H1 (cell line): ENCODE measurements at regions not wholly inside any gene's neighbourhood (a gene's known extent, or its start where the extent isn't known, plus 50 kb on each side); places are given as distances from the start of the nearest gene placed in this dataset.

ENCODE experiments used
- CTCF ChIA-PET: fragments of 300-600 bp; sonication (Branson Sonifier 250); formaldehyde crosslinking; loops from one replicate; lab custom pipeline; 2021; ENCODE audit not compliant: partially characterized antibody; lab: Charles Lee
- POLR2A ChIA-PET: fragments of 300-600 bp; sonication (Branson Sonifier 250); formaldehyde crosslinking; loops from one replicate; lab custom pipeline; 2021; ENCODE audit warnings: inconsistent platforms; ENCODE audit not compliant: partially characterized antibody; lab: Charles Lee
- DNase-seq, 2 experiments: peaks; one replicate each; pipeline versions ENCODE4 v3.0.0 to v3.0.0-alpha.2; 2010 to 2022; ENCODE audit warnings: low spot score in 2 of 2, low read depth in 1 of 2, mixed read lengths in 1 of 2
- FAIRE-seq: peaks from 2 replicates; lab custom pipeline; 2011; peaks lifted over from hg19 to GRCh38; lab: Jason Lieb, UNC
- H2AFZ ChIP-seq: 2 replicates; pipeline ENCODE4 v1.8.1; 2012; ENCODE audit warnings: low read length, inconsistent platforms
- H2AK5ac ChIP-seq: 2 replicates; pipeline ENCODE4 v1.6.1; 2013; ENCODE audit warnings: low read depth, low read length
- H2BK120ac ChIP-seq: replicated peaks from 2 replicates; pipeline ENCODE3; 2013; ENCODE audit warnings: low read depth, low read length, inconsistent platforms
- H2BK12ac ChIP-seq: 2 replicates; pipeline ENCODE4 v1.6.1; 2013; ENCODE audit warnings: low read depth, low read length
- H2BK15ac ChIP-seq: 2 replicates; pipeline ENCODE4 v1.6.1; 2013; ENCODE audit warnings: low read length
- H2BK20ac ChIP-seq: 2 replicates; pipeline ENCODE4 v1.6.1; 2013; ENCODE audit warnings: low read length
- H2BK5ac ChIP-seq: 2 replicates; pipeline ENCODE4 v1.6.1; 2013; ENCODE audit warnings: low read depth, low read length
- H3K14ac ChIP-seq: 2 replicates; pipeline ENCODE4 v1.6.1; 2013; ENCODE audit warnings: inconsistent platforms; ENCODE audit not compliant: insufficient read length
- H3K18ac ChIP-seq: 2 replicates; pipeline ENCODE4 v1.6.1; 2013; ENCODE audit warnings: low read length; ENCODE audit errors: extremely low read depth
- H3K23ac ChIP-seq: 2 replicates; pipeline ENCODE4 v1.6.1; 2013; ENCODE audit warnings: inconsistent platforms; ENCODE audit not compliant: insufficient read length
- H3K23me2 ChIP-seq: 2 replicates; pipeline ENCODE4 v1.6.1; 2013; ENCODE audit warnings: low read depth, low read length
- H3K27ac ChIP-seq: 2 replicates; pipeline ENCODE4 v1.6.1; 2011; ENCODE audit warnings: low read depth, low read length, inconsistent platforms
- H3K27me3 ChIP-seq, 4 experiments: replicated peaks in 1 of 4; 1 replicate in 1 of 4; 2 replicates in 3 of 4; pipeline versions ENCODE4 v1.6.1 to v1.8.1; 2011 to 2013; ENCODE audit warnings: low read length in 3 of 4, mild to moderate bottlenecking in 3 of 4, inconsistent platforms in 2 of 4, mixed read lengths in 2 of 4, moderate library complexity in 1 of 4; ENCODE audit not compliant: control insufficient read depth in 3 of 4, insufficient read depth in 3 of 4; ENCODE audit errors: extremely low read depth in 1 of 4
- H3K36me3 ChIP-seq, 4 experiments: 2 replicates each; pipeline versions ENCODE4 v1.6.1 to v1.8.1; 2011 to 2013; ENCODE audit warnings: mild to moderate bottlenecking in 4 of 4, low read length in 3 of 4, moderate library complexity in 2 of 4, control low read depth in 1 of 4, inconsistent platforms in 1 of 4; ENCODE audit not compliant: insufficient read depth in 4 of 4, control insufficient read depth in 2 of 4
- H3K4ac ChIP-seq: replicated peaks from 2 replicates; pipeline ENCODE3; 2013; ENCODE audit warnings: low read length, low read depth, mixed read lengths, inconsistent platforms; ENCODE audit not compliant: insufficient read length
- H3K4me1 ChIP-seq, 4 experiments: replicated peaks in 1 of 4; 1 replicate in 1 of 4; 2 replicates in 3 of 4; pipeline versions ENCODE4 v1.6.1 to v1.8.1; 2011 to 2013; ENCODE audit warnings: low read length in 3 of 4, inconsistent platforms in 2 of 4, mixed read lengths in 1 of 4; ENCODE audit not compliant: insufficient read depth in 4 of 4, control insufficient read depth in 3 of 4
- H3K4me2 ChIP-seq, 2 experiments: 2 replicates each; pipeline versions ENCODE4 v1.6.1 to v1.8.1; 2011 to 2013; ENCODE audit warnings: low read depth in 2 of 2, low read length in 2 of 2, control low read depth in 1 of 2, inconsistent platforms in 1 of 2, mild to moderate bottlenecking in 1 of 2; ENCODE audit not compliant: insufficient read depth in 1 of 2
- H3K4me3 ChIP-seq, 4 experiments: fragments of 200-600, 300-600 bp in 1 of 4; sonication (generic), shearing (Covaris generic), sonication (Bioruptor Twin) in 1 of 4; 2 replicates each; pipeline versions ENCODE4 v1.5.1 to v1.8.1; 2011 to 2016; ENCODE audit warnings: low read length in 4 of 4, low read depth in 3 of 4, control low read depth in 2 of 4, inconsistent platforms in 2 of 4, mild to moderate bottlenecking in 2 of 4, mixed read lengths in 1 of 4, moderate library complexity in 1 of 4; ENCODE audit not compliant: insufficient read depth in 2 of 4; ENCODE audit errors: extremely low read depth in 1 of 4
- H3K56ac ChIP-seq: replicated peaks from 2 replicates; pipeline ENCODE3; 2013; ENCODE audit warnings: low read depth, mild to moderate bottlenecking, mixed read lengths, low read length, inconsistent platforms; ENCODE audit not compliant: insufficient read length
- H3K79me1 ChIP-seq: 2 replicates; pipeline ENCODE4 v1.6.1; 2013; ENCODE audit warnings: low read depth, low read length, control low read depth
- H3K79me2 ChIP-seq, 2 experiments: 2 replicates each; pipeline versions ENCODE4 v1.6.1 to v1.8.1; 2012 to 2013; ENCODE audit warnings: low read length in 2 of 2, mild to moderate bottlenecking in 2 of 2, inconsistent platforms in 1 of 2; ENCODE audit not compliant: insufficient read depth in 2 of 2, control insufficient read depth in 1 of 2
- H3K9ac ChIP-seq, 4 experiments: replicated peaks in 1 of 4; 1 replicate in 1 of 4; 2 replicates in 3 of 4; pipeline versions ENCODE4 v1.6.1 to v1.8.1; 2011 to 2013; ENCODE audit warnings: low read depth in 3 of 4, low read length in 3 of 4, control low read depth in 2 of 4, mild to moderate bottlenecking in 2 of 4, moderate library complexity in 2 of 4, inconsistent platforms in 1 of 4; ENCODE audit errors: extremely low read depth in 1 of 4
- H3K9me3 ChIP-seq, 2 experiments: 2 replicates each; pipeline versions ENCODE4 v1.6.1 to v1.8.1; 2012 to 2013; ENCODE audit warnings: mild to moderate bottlenecking in 2 of 2, moderate library complexity in 2 of 2, control low read depth in 1 of 2, inconsistent platforms in 1 of 2, low read depth in 1 of 2, low read length in 1 of 2, mixed read lengths in 1 of 2; ENCODE audit not compliant: insufficient read depth in 2 of 2
- H4K20me1 ChIP-seq, 2 experiments: replicated peaks in 1 of 2; 2 replicates each; pipeline versions ENCODE3 to v1.8.1; 2011 to 2013; ENCODE audit warnings: inconsistent platforms in 2 of 2, low read length in 2 of 2, mild to moderate bottlenecking in 1 of 2; ENCODE audit not compliant: insufficient read depth in 2 of 2, control insufficient read depth in 1 of 2
- H4K5ac ChIP-seq: 2 replicates; pipeline ENCODE4 v1.6.1; 2013; ENCODE audit warnings: low read length, low read depth, mixed read lengths, inconsistent platforms; ENCODE audit not compliant: insufficient read length
- H4K8ac ChIP-seq: 2 replicates; pipeline ENCODE4 v1.8.0; 2013; ENCODE audit warnings: mild to moderate bottlenecking, moderate library complexity, low read length, inconsistent platforms; ENCODE audit not compliant: insufficient read depth; ENCODE audit errors: extremely low read depth
- H4K91ac ChIP-seq: replicated peaks from 2 replicates; pipeline ENCODE3; 2013; ENCODE audit warnings: low read length, mixed read lengths, inconsistent platforms; ENCODE audit not compliant: insufficient read length
- ATF3 ChIP-seq: IDR thresholded peaks from 2 replicates; pipeline ENCODE4 v1.6.1; 2011; ENCODE audit warnings: low read depth, mild to moderate bottlenecking, low read length; ENCODE audit not compliant: insufficient read depth
- CHD2 ChIP-seq: IDR thresholded peaks from 2 replicates; pipeline ENCODE4 v1.6.1; 2012; ENCODE audit warnings: low read length, improper control_type of control experiment
- CTBP2 ChIP-seq: IDR thresholded peaks from 2 replicates; pipeline ENCODE4 v1.7.0; 2011; ENCODE audit warnings: borderline replicate concordance, mild to moderate bottlenecking, moderate library complexity, mixed read lengths, low read length; ENCODE audit not compliant: insufficient read depth, insufficient read length
- E2F6 ChIP-seq: IDR thresholded peaks from 2 replicates; pipeline ENCODE4 v1.6.1; 2012; ENCODE audit warnings: inconsistent platforms
- EZH2 ChIP-seq: fragments of 200-600 bp; sonication (generic); IDR thresholded peaks from 2 replicates; pipeline ENCODE4 v1.7.1; 2012; ENCODE audit warnings: low read depth, mild to moderate bottlenecking, moderate library complexity, low read length, inconsistent platforms; ENCODE audit not compliant: severe bottlenecking
- GTF2F1 ChIP-seq: IDR thresholded peaks from 2 replicates; pipeline ENCODE4 v1.6.1; 2012; ENCODE audit warnings: low read depth, low read length, improper control_type of control experiment, borderline replicate concordance
- KDM4A ChIP-seq: IDR thresholded peaks from one replicate; pipeline ENCODE4 v1.7.1; 2012; ENCODE audit warnings: low read depth, mild to moderate bottlenecking, moderate library complexity, low read length, inconsistent platforms; ENCODE audit not compliant: severe bottlenecking
- POU5F1 ChIP-seq: IDR thresholded peaks from 2 replicates; pipeline ENCODE4 v1.6.1; 2011; ENCODE audit warnings: low read depth, mild to moderate bottlenecking, low read length, moderate library complexity
- RAD21 ChIP-seq, 2 experiments: IDR thresholded peaks in 1 of 2; conservative IDR thresholded peaks in 1 of 2; 2 replicates each; pipeline ENCODE4 v1.6.1; 2011; ENCODE audit warnings: low read depth in 2 of 2, low read length in 2 of 2, improper control_type of control experiment in 1 of 2, inconsistent platforms in 1 of 2, mild to moderate bottlenecking in 1 of 2, moderate library complexity in 1 of 2
- SIRT6 ChIP-seq: IDR thresholded peaks from one replicate; pipeline ENCODE4 v1.7.1; 2012; ENCODE audit warnings: low read length, inconsistent platforms
- SP1 ChIP-seq: IDR thresholded peaks from 2 replicates; pipeline ENCODE4 v1.6.1; 2011; ENCODE audit warnings: low read depth, low read length
- SUZ12 ChIP-seq: fragments of 200-600 bp; sonication (generic); IDR thresholded peaks from 2 replicates; pipeline ENCODE4 v1.6.1; 2012; ENCODE audit warnings: mild to moderate bottlenecking, inconsistent platforms, low read length, moderate library complexity, mixed read lengths
- TEAD4 ChIP-seq: IDR thresholded peaks from 2 replicates; pipeline ENCODE4 v1.6.1; 2012; ENCODE audit warnings: low read depth, low read length, inconsistent platforms, mixed read lengths

GRCh38 chr2:147100406-147101035, 744.3 kb upstream of the ACVR2A start:
- no peak overlapping the region for H2BK5ac ChIP-seq
- CTCF ChIA-PET: interaction anchor here (0.6 to 1.7 kb wide), 3 partner anchors 18 to 181 kb away, joined by 3 to 11 read pairs (median 4); no protein-coding TSS in a partner anchor
- TF ChIP-seq SUZ12: no peak
- TF ChIP-seq ATF3: no peak
- no peak for TF ChIP-seq POU5F1
- no peak for TF ChIP-seq RAD21 (IDR thresholded peaks at IDR 0.05 in 1 of 2, conservative IDR thresholded peaks at IDR 0.05 in 1 of 2; ENCODE audit: low read depth in 2 of 2, low read length in 2 of 2)
- no peak for TF ChIP-seq TEAD4
- TF ChIP-seq SP1: no peak
- no peak for TF ChIP-seq EZH2
- no peak for TF ChIP-seq GTF2F1
- no peak for TF ChIP-seq SIRT6
- TF ChIP-seq CHD2: no peak
- no peak for TF ChIP-seq CTBP2
- TF ChIP-seq KDM4A: no peak
- no peak for TF ChIP-seq E2F6

More at GRCh38 chr2:147100406-147101035, 744.3 kb upstream of the ACVR2A start:
- no peak overlapping the region for H2AK5ac ChIP-seq
- H2BK15ac ChIP-seq: no peak overlapping the region
- no peak overlapping the region for H3K4ac ChIP-seq
- no peak overlapping the region for H3K9ac ChIP-seq
- POLR2A ChIA-PET: no interaction called here
- no peaks in the 10 kb centered on the region for H3K4me1 ChIP-seq
- FAIRE-seq (no peak), DNase-seq (no peak)
- no peak overlapping the region for H4K8ac ChIP-seq
- peaks cover 0 to 3% (median 0%) of the 10 kb centered on the region in 4 experiments; a peak in 1 of 7 replicates for H3K27me3 ChIP-seq
- H4K91ac ChIP-seq: no peak overlapping the region
- H3K14ac ChIP-seq: no peak overlapping the region
- H3K36me3 ChIP-seq: no peaks in the 10 kb centered on the region
- no peak overlapping the region for H3K4me2 ChIP-seq
- no peak overlapping the region for H3K18ac ChIP-seq
- H3K79me1 ChIP-seq: no peaks in the 10 kb centered on the region
- H2BK20ac ChIP-seq: no peak overlapping the region
- H3K4me3 ChIP-seq: no peak overlapping the region
- H2BK12ac ChIP-seq: no peak overlapping the region
- no peak overlapping the region for H3K56ac ChIP-seq
- H3K79me2 ChIP-seq: no peaks in the 10 kb centered on the region
- H3K23me2 ChIP-seq: no peaks in the 10 kb centered on the region
- no peak overlapping the region for H3K27ac ChIP-seq
- H4K20me1 ChIP-seq: no peaks in the 10 kb centered on the region
- H2BK120ac ChIP-seq: no peak overlapping the region
- no peaks in the 10 kb centered on the region for H3K9me3 ChIP-seq
- no peak overlapping the region; the same call in 1 of the 2 replicates for H2AFZ ChIP-seq
- H3K23ac ChIP-seq: no peak overlapping the region
- H4K5ac ChIP-seq: no peak overlapping the region
